HG03139 (cell line): ENCODE measurements at regions not wholly inside any gene's neighbourhood (a gene's known extent, or its start where the extent isn't known, plus 50 kb on each side); places are given as distances from the start of the nearest gene placed in this dataset.
A peak's percentile ranks its signal among the peaks of the same experiment; 100 is the strongest.

Source experiments
- ATAC-seq: cut with Tn5 transposase; IDR thresholded peaks from one replicate; pipeline ENCODE4 v1.9.1; 2021; ENCODE audit not compliant: unreplicated experiment

- ATAC-seq = no peak
Measured at GRCh38 chr3:71893122-71893521, 108.2 kb upstream of the PROK2 start.

GRCh38 chr3:71891483-71891882 is 106.5 kb upstream of the PROK2 start:
- ATAC-seq = no peak

- ATAC-seq = no peak
Measured at GRCh38 chr3:71890356-71890931, 105.5 kb upstream of the PROK2 start.

- no peak for ATAC-seq
Measured at GRCh38 chr3:71887256-71887655, 102.3 kb upstream of the PROK2 start.

GRCh38 chr3:71885006-71885405 is 100.1 kb upstream of the PROK2 start:
- ATAC-seq = no peak

- ATAC-seq = no peak
Measured at GRCh38 chr3:71881732-71882131, 96.8 kb upstream of the PROK2 start.

- ATAC-seq = no peak
Measured at GRCh38 chr3:71881041-71881440, 96.1 kb upstream of the PROK2 start.

GRCh38 chr3:71879089-71879488 is 94.1 kb upstream of the PROK2 start:
- ATAC-seq = no peak

- ATAC-seq = no peak
Measured at GRCh38 chr3:71876135-71877105, 91.5 kb upstream of the PROK2 start.

GRCh38 chr3:71875461-71875947 is 90.6 kb upstream of the PROK2 start:
- peak; percentile 94 for ATAC-seq

- ATAC-seq = no peak
Measured at GRCh38 chr3:71874618-71875017, 89.7 kb upstream of the PROK2 start.

GRCh38 chr3:71873093-71873611 is 88.2 kb upstream of the PROK2 start:
- ATAC-seq = no peak

GRCh38 chr3:71872256-71872655 is 87.3 kb upstream of the PROK2 start:
- ATAC-seq = no peak

GRCh38 chr3:71870966-71871512 is 86.1 kb upstream of the PROK2 start:
- no peak for ATAC-seq

GRCh38 chr3:71868876-71869275 is 83.9 kb upstream of the PROK2 start:
- ATAC-seq = no peak

GRCh38 chr3:71865727-71866126 is 80.8 kb upstream of the PROK2 start:
- ATAC-seq = no peak

- no peak for ATAC-seq
Measured at GRCh38 chr3:71863563-71864190, 78.7 kb upstream of the PROK2 start.

GRCh38 chr3:71862371-71863140 is 77.6 kb upstream of the PROK2 start:
- no peak for ATAC-seq

- no peak for ATAC-seq
Measured at GRCh38 chr3:71859123-71859519, 74.2 kb upstream of the PROK2 start.

GRCh38 chr3:71858503-71859122 is 73.7 kb upstream of the PROK2 start:
- ATAC-seq = no peak
